ENCODE measurements at regions not wholly inside any gene's neighbourhood (a gene's known extent, or its start where the extent isn't known, plus 50 kb on each side); places are given as distances from the start of the nearest gene placed in this dataset.

GRCh38 chr2:199612509-199613130 is 154.9 kb upstream of the SATB2 start:
- BruUV-seq (replicated peaks): no TSS peak
- POLR2A ChIA-PET: no interaction called here

GRCh38 chr2:199607914-199608313 is 150.2 kb upstream of the SATB2 start:
- POLR2A ChIA-PET: no interaction called here
- Histone ChIP-seq H3K4me1 (ENCODE audit: control insufficient read depth, insufficient read depth, low read length) (no peaks in the 10 kb centered on the region), H3K4me3 (ENCODE audit: low read depth in 2 of 2, low read length in 2 of 2) (no peak overlapping the region), H3K27ac (ENCODE audit: low read length) (no peak overlapping the region), H3K36me3 (ENCODE audit: control insufficient read depth, insufficient read depth, low read length) (no peaks in the 10 kb centered on the region), H3K27me3 (ENCODE audit: control insufficient read depth, insufficient read depth, low read length) (peaks cover 4% of the 10 kb centered on the region; the same call in 1 of the 2 replicates), H3K9me3 (ENCODE audit: control insufficient read depth, insufficient read depth, low read depth, low read length) (no peaks in the 10 kb centered on the region)
- in situ Hi-C loops (cut with HindIII; ENCODE audit: low pct_unique_long_range_greater_than_20kb, low sequenced_read_pairs) (no loop called here), intact Hi-C loops (cut with micrococcal nuclease; ENCODE audit: unreplicated experiment) (loop anchor here (10.0 kb wide), 1 partner anchor 1293 kb away; no protein-coding TSS in a partner anchor)
- DNase-seq (ENCODE audit: low read depth, low spot score): no peak
- CTCF ChIA-PET: no interaction called here
- no peak for ATAC-seq
- BruUV-seq (replicated peaks): no TSS peak
- no peak for TF ChIP-seq CTCF (IDR thresholded peaks at IDR 0.05)

More at GRCh38 chr2:199612509-199613130, 154.9 kb upstream of the SATB2 start:
- H3K36me3 ChIP-seq (ENCODE audit: control insufficient read depth, insufficient read depth, low read length): no peaks in the 10 kb centered on the region
- intact Hi-C loops (cut with micrococcal nuclease; ENCODE audit: unreplicated experiment): no loop called here
- H3K4me1 ChIP-seq (ENCODE audit: control insufficient read depth, insufficient read depth, low read length): no peaks in the 10 kb centered on the region
- in situ Hi-C loops (cut with HindIII; ENCODE audit: low pct_unique_long_range_greater_than_20kb, low sequenced_read_pairs): no loop called here
- no peak overlapping the region for H3K4me3 ChIP-seq (ENCODE audit: low read depth in 2 of 2, low read length in 2 of 2)
- ATAC-seq: no peak
- CTCF ChIA-PET: no interaction called here
- DNase-seq (ENCODE audit: low read depth, low spot score): no peak
- H3K9me3 ChIP-seq (ENCODE audit: control insufficient read depth, insufficient read depth, low read depth, low read length): no peaks in the 10 kb centered on the region
- no peak overlapping the region for H3K27ac ChIP-seq (ENCODE audit: low read length)
- peaks cover 4% of the 10 kb centered on the region; the same call in 1 of the 2 replicates for H3K27me3 ChIP-seq (ENCODE audit: control insufficient read depth, insufficient read depth, low read length)
- TF ChIP-seq TCF7L2 (IDR thresholded peaks at IDR 0.05; ENCODE audit: low read depth, low read length) (no peak), REST (IDR thresholded peaks at IDR 0.05; ENCODE audit: insufficient read depth in 1 of 2, low read depth in 2 of 2, low read length in 1 of 2) (no peak), CTCF (IDR thresholded peaks at IDR 0.05) (no peak), POLR2AphosphoS5 (IDR thresholded peaks at IDR 0.05; ENCODE audit: low read depth, low read length) (no peak), SIN3A (IDR thresholded peaks at IDR 0.05; ENCODE audit: borderline replicate concordance, insufficient read depth, low read depth, low read length) (no peak)
